Esophagus (tissue), 2 donors: ENCODE measurements at regions not wholly inside any gene's neighbourhood (a gene's known extent, or its start where the extent isn't known, plus 50 kb on each side); places are given as distances from the start of the nearest gene placed in this dataset.

Experiments used
- H3K27ac ChIP-seq, 2 donors: one replicate each; pipeline ENCODE4 v1.5.1; 2013; ENCODE audit warnings: low read depth in 2 of 2, mild to moderate bottlenecking in 2 of 2, inconsistent platforms in 1 of 2, low read length in 1 of 2, moderate library complexity in 1 of 2
- H3K27me3 ChIP-seq, 2 donors: one replicate each; pipeline ENCODE4 v1.6.1; 2013; ENCODE audit warnings: low read length in 2 of 2, control low read depth in 1 of 2, mild to moderate bottlenecking in 1 of 2; ENCODE audit not compliant: insufficient read depth in 2 of 2, control insufficient read depth in 1 of 2
- H3K36me3 ChIP-seq, 2 donors: one replicate each; pipeline ENCODE4 v1.6.1; 2013; ENCODE audit warnings: low read length in 1 of 2; ENCODE audit not compliant: control insufficient read depth in 2 of 2, insufficient read depth in 2 of 2
- H3K4me1 ChIP-seq, 2 donors: one replicate each; pipeline ENCODE4 v1.6.1; 2013; ENCODE audit warnings: low read length in 1 of 2; ENCODE audit not compliant: control insufficient read depth in 2 of 2, insufficient read depth in 2 of 2
- H3K4me3 ChIP-seq, 2 donors: one replicate each; pipeline ENCODE4 v1.5.1; 2013; ENCODE audit warnings: low read length in 2 of 2, mild to moderate bottlenecking in 2 of 2, low read depth in 1 of 2, moderate library complexity in 1 of 2
- H3K9me3 ChIP-seq, 2 donors: one replicate each; pipeline ENCODE4 v1.6.1; 2013; ENCODE audit warnings: mild to moderate bottlenecking in 2 of 2, low read depth in 1 of 2, low read length in 1 of 2, moderate library complexity in 1 of 2; ENCODE audit not compliant: control insufficient read depth in 2 of 2, insufficient read depth in 1 of 2
- WGBS, 2 donors: extraction: QIAGEN DNeasy Blood & Tissue Kit; methylation state at CpG; one replicate each; pipeline ENCODE4 v1.1.7; 2013; 5-methylcytosine and 5-hydroxymethylcytosine counted together
- donor health status: healthy with polysubstance abuse.
- donor health status: Bipolar disorder and iron deficiency.

- H3K9me3 ChIP-seq = no peaks in the 10 kb centered on the region
- no peak overlapping the region for H3K27ac ChIP-seq
- no peaks in the 10 kb centered on the region for H3K4me1 ChIP-seq
- no peaks in the 10 kb centered on the region for H3K27me3 ChIP-seq
- H3K36me3 ChIP-seq = no peaks in the 10 kb centered on the region
- WGBS, 2 donors = 85 to 92% methylated on average over 1 of the region's 1 CpG
- no peak overlapping the region for H3K4me3 ChIP-seq
Observed at GRCh38 chr5:107271682-107272350, 398.9 kb downstream of the EFNA5 start.

GRCh38 chr5:107270561-107270960, 400.2 kb downstream of the EFNA5 start:
- Histone ChIP-seq H3K9me3 (no peaks in the 10 kb centered on the region), H3K27me3 (no peaks in the 10 kb centered on the region), H3K36me3 (no peaks in the 10 kb centered on the region), H3K27ac (no peak overlapping the region), H3K4me1 (no peaks in the 10 kb centered on the region), H3K4me3 (no peak overlapping the region)
- WGBS, 2 donors = 83 to 93% methylated on average over 1 of the region's 1 CpG

GRCh38 chr5:107269678-107270077, 401.1 kb downstream of the EFNA5 start:
- 88% methylated on average over 2 of the region's 2 CpGs for WGBS, 2 donors
- Histone ChIP-seq H3K4me3 (no peak overlapping the region), H3K27ac (no peak overlapping the region), H3K27me3 (no peaks in the 10 kb centered on the region), H3K36me3 (no peaks in the 10 kb centered on the region), H3K4me1 (no peaks in the 10 kb centered on the region), H3K9me3 (no peaks in the 10 kb centered on the region)

- Histone ChIP-seq H3K9me3 (no peaks in the 10 kb centered on the region), H3K36me3 (no peaks in the 10 kb centered on the region), H3K4me1 (no peaks in the 10 kb centered on the region), H3K4me3 (no peak overlapping the region), H3K27ac (no peak overlapping the region), H3K27me3 (no peaks in the 10 kb centered on the region)
- 89 to 94% methylated on average over 2 of the region's 2 CpGs for WGBS, 2 donors
Observed at GRCh38 chr5:107269256-107269655, 401.5 kb downstream of the EFNA5 start.

- no peak overlapping the region for H3K27ac ChIP-seq
- no peak overlapping the region for H3K4me3 ChIP-seq
- 80% methylated on average over 2 of the region's 2 CpGs for WGBS, 2 donors
- no peaks in the 10 kb centered on the region for H3K4me1 ChIP-seq
- H3K27me3 ChIP-seq = no peaks in the 10 kb centered on the region
- no peaks in the 10 kb centered on the region for H3K36me3 ChIP-seq
- H3K9me3 ChIP-seq = no peaks in the 10 kb centered on the region
Observed at GRCh38 chr5:107268241-107268640, 402.5 kb downstream of the EFNA5 start.

- no peak overlapping the region for H3K27ac ChIP-seq
- no peaks in the 10 kb centered on the region for H3K9me3 ChIP-seq
- H3K4me3 ChIP-seq = no peak overlapping the region
- 82 to 86% methylated on average over 1 of the region's 1 CpG for WGBS, 2 donors
- no peaks in the 10 kb centered on the region for H3K4me1 ChIP-seq
- H3K36me3 ChIP-seq = no peaks in the 10 kb centered on the region
- no peaks in the 10 kb centered on the region for H3K27me3 ChIP-seq
Observed at GRCh38 chr5:107266100-107266499, 404.6 kb downstream of the EFNA5 start.

- H3K27ac ChIP-seq = no peak overlapping the region
- H3K4me3 ChIP-seq = no peak overlapping the region
- no peaks in the 10 kb centered on the region for H3K36me3 ChIP-seq
- no peaks in the 10 kb centered on the region for H3K9me3 ChIP-seq
- H3K4me1 ChIP-seq = no peaks in the 10 kb centered on the region
- WGBS, 2 donors = 70 to 74% methylated on average over 2 of the region's 2 CpGs
- H3K27me3 ChIP-seq = no peaks in the 10 kb centered on the region
Observed at GRCh38 chr5:107265193-107265592, 405.5 kb downstream of the EFNA5 start.

- 33 to 38% methylated on average over 5 of the region's 5 CpGs for WGBS, 2 donors
- H3K27ac ChIP-seq = no peak overlapping the region
- H3K9me3 ChIP-seq = no peaks in the 10 kb centered on the region
- H3K27me3 ChIP-seq = no peaks in the 10 kb centered on the region
- H3K36me3 ChIP-seq = no peaks in the 10 kb centered on the region
- no peak overlapping the region for H3K4me3 ChIP-seq
- H3K4me1 ChIP-seq = no peaks in the 10 kb centered on the region
Observed at GRCh38 chr5:107263387-107264018, 407.2 kb downstream of the EFNA5 start.

GRCh38 chr5:107257885-107258520, 412.7 kb downstream of the EFNA5 start:
- Histone ChIP-seq H3K4me3 (no peak overlapping the region), H3K4me1 (no peaks in the 10 kb centered on the region), H3K9me3 (no peaks in the 10 kb centered on the region), H3K36me3 (no peaks in the 10 kb centered on the region), H3K27ac (no peak overlapping the region), H3K27me3 (no peaks in the 10 kb centered on the region)
- WGBS, 2 donors = 83 to 92% methylated on average over 2 of the region's 2 CpGs

GRCh38 chr5:107254902-107255234, 415.9 kb downstream of the EFNA5 start:
- Histone ChIP-seq H3K9me3 (no peaks in the 10 kb centered on the region), H3K36me3 (no peaks in the 10 kb centered on the region), H3K4me3 (no peak overlapping the region), H3K27ac (no peak overlapping the region), H3K4me1 (no peaks in the 10 kb centered on the region), H3K27me3 (no peaks in the 10 kb centered on the region)
- WGBS, 2 donors = 91 to 94% methylated on average over 4 of the region's 4 CpGs
